ENCODE measurements at regions not wholly inside any gene's neighbourhood (a gene's known extent, or its start where the extent isn't known, plus 50 kb on each side); places are given as distances from the start of the nearest gene placed in this dataset.

- FAIRE-seq (no peak), ATAC-seq (no peak), DNase-seq (ENCODE audit: low read depth in 1 of 2, low spot score in 1 of 2) (no peak)
- no peak overlapping the region for H3K4me3 ChIP-seq
- POLR2A ChIA-PET = no interaction called here
- no peak overlapping the region for H3K4me2 ChIP-seq
- WGBS (ENCODE audit: missing lambda C conversion rate) = 26% methylated on average over 1 of the region's 1 CpG
- no peaks in the 10 kb centered on the region for H3K9me3 ChIP-seq
- H3K4me1 ChIP-seq = no peaks in the 10 kb centered on the region
- H3K27ac ChIP-seq = no peak overlapping the region
- CTCF ChIA-PET = no interaction called here
- TF ChIP-seq BCL3 (IDR thresholded peaks at IDR 0.05) (no peak), ZC3H11A (IDR thresholded peaks at IDR 0.05) (no peak), HOXA7 (CRISPR knock-in tag; IDR thresholded peaks at IDR 0.05) (no peak), ZNF302 (CRISPR knock-in tag; IDR thresholded peaks at IDR 0.05) (no peak), RNF2 (IDR thresholded peaks at IDR 0.05; ENCODE audit: borderline replicate concordance, low read depth) (no peak), FOSB (CRISPR knock-in tag; IDR thresholded peaks at IDR 0.05) (no peak), PHF8 (IDR thresholded peaks at IDR 0.05; ENCODE audit: borderline replicate concordance, low read depth) (no peak), MYC (IDR thresholded peaks at IDR 0.05; ENCODE audit: borderline replicate concordance, low read length) (no peak), CBX8 (IDR thresholded peaks at IDR 0.05) (no peak), POLR2A (IDR thresholded peaks at IDR 0.05; ENCODE audit: low read length) (no peak), RFX5 (IDR thresholded peaks at IDR 0.05) (no peak), HEYL (CRISPR knock-in tag; IDR thresholded peaks at IDR 0.05) (no peak), FOXS1 (CRISPR knock-in tag; IDR thresholded peaks at IDR 0.05) (no peak)
- TF ChIP-seq, protein P1, sequence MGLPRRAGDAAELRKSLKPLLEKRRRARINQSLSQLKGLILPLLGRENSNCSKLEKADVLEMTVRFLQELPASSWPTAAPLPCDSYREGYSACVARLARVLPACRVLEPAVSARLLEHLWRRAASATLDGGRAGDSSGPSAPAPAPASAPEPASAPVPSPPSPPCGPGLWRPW (IDR thresholded peaks at IDR 0.05) = no peak
- TF ChIP-seq, protein P2, sequence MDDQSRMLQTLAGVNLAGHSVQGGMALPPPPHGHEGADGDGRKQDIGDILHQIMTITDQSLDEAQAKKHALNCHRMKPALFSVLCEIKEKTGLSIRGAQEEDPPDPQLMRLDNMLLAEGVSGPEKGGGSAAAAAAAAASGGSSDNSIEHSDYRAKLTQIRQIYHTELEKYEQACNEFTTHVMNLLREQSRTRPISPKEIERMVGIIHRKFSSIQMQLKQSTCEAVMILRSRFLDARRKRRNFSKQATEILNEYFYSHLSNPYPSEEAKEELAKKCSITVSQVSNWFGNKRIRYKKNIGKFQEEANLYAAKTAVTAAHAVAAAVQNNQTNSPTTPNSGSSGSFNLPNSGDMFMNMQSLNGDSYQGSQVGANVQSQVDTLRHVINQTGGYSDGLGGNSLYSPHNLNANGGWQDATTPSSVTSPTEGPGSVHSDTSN (IDR thresholded peaks at IDR 0.05) = no peak
Measured at GRCh38 chr6:91976797-91977196, 1389.9 kb upstream of the MAP3K7 start.

DNA sequence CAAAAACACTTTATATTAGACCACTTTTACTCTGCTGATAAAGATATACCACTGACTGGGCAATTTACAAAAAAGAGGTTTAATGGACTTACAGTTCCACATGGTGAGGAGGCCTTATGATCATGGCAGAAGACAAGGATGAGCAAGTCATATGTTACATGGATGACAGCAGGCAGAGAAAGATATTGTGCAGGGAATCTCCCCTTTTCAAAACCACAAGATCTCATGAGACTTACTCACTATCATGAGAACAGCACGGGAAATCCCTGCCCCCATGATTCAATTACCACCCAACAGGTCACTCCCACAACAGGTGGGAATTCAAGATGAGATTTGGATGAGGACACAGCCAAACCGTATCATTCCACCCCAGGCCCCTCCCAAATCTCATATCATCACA, 1383.8 kb upstream of the MAP3K7 start:
- Histone ChIP-seq H3K9me3 (no peaks in the 10 kb centered on the region), H3K27ac (no peak overlapping the region), H3K4me1 (no peaks in the 10 kb centered on the region), H3K4me2 (no peak overlapping the region), H3K4me3 (no peak overlapping the region)
- WGBS (ENCODE audit: missing lambda C conversion rate) = 0% methylated on average over 2 of the region's 2 CpGs
- TF ChIP-seq MYC (IDR thresholded peaks at IDR 0.05; ENCODE audit: borderline replicate concordance, low read length) (no peak), CHD2 (IDR thresholded peaks at IDR 0.05; ENCODE audit: low read length, partially characterized antibody) (no peak), FOSB (CRISPR knock-in tag; IDR thresholded peaks at IDR 0.05) (no peak), HOXA7 (CRISPR knock-in tag; IDR thresholded peaks at IDR 0.05) (no peak)
- FAIRE-seq (no peak), ATAC-seq (no peak), DNase-seq (ENCODE audit: low read depth in 1 of 2, low spot score in 1 of 2) (no peak)
- ChIA-PET POLR2A (no interaction called here), CTCF (no interaction called here)

DNA sequence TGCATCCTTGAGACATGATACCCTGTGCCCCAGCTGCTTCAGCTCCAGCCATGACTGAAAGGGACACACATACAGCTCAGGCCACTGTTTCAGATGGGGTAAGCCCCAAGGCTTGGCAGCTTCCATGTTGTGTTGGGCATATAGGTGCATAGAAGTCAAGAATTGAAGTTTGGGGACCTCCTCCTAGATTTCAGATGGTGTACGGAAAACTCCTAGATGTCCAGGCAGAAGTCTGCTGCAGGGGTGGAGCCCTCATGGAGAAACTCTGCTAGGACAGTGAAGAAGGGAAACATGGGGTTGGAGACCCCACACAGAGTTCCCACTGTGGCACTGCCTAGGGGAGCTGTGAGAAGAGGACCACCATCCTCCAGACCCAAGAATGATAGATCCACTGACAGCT, 1379.0 kb upstream of the MAP3K7 start:
- CTCF ChIA-PET = no interaction called here

More for the DNA sequence above, 1379.0 kb upstream of the MAP3K7 start:
- H3K4me1 ChIP-seq = no peaks in the 10 kb centered on the region
- FAIRE-seq = no peak
- no peaks in the 10 kb centered on the region for H3K9me3 ChIP-seq
- ATAC-seq = no peak
- H3K4me3 ChIP-seq = no peak overlapping the region
- TF ChIP-seq NFE2L2 (conservative IDR thresholded peaks at IDR 0.05; ENCODE audit: low read length) (no peak), NPAS2 (CRISPR knock-in tag; IDR thresholded peaks at IDR 0.05; ENCODE audit: borderline replicate concordance) (no peak), KDM5A (IDR thresholded peaks at IDR 0.05) (no peak), TFCP2L1 (CRISPR knock-in tag; IDR thresholded peaks at IDR 0.05) (no peak), FOSL2 (IDR thresholded peaks at IDR 0.05) (no peak), FOSL2 (CRISPR knock-in tag; IDR thresholded peaks at IDR 0.05) (no peak), JUN (IDR thresholded peaks at IDR 0.05) (no peak), GATA3 (IDR thresholded peaks at IDR 0.05; ENCODE audit: borderline replicate concordance) (no peak), CBX8 (IDR thresholded peaks at IDR 0.05) (no peak), HOXB13 (CRISPR knock-in tag; IDR thresholded peaks at IDR 0.05; ENCODE audit: low read depth) (no peak), SMC3 (IDR thresholded peaks at IDR 0.05) (no peak), MAZ (IDR thresholded peaks at IDR 0.05; ENCODE audit: borderline replicate concordance, low read depth, low read length) (no peak)
- TF ChIP-seq, protein P3, sequence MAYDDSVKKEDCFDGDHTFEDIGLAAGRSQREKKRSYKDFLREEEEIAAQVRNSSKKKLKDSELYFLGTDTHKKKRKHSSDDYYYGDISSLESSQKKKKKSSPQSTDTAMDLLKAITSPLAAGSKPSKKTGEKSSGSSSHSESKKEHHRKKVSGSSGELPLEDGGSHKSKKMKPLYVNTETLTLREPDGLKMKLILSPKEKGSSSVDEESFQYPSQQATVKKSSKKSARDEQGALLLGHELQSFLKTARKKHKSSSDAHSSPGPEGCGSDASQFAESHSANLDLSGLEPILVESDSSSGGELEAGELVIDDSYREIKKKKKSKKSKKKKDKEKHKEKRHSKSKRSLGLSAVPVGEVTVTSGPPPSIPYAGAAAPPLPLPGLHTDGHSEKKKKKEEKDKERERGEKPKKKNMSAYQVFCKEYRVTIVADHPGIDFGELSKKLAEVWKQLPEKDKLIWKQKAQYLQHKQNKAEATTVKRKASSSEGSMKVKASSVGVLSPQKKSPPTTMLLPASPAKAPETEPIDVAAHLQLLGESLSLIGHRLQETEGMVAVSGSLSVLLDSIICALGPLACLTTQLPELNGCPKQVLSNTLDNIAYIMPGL (CRISPR knock-in tag; IDR thresholded peaks at IDR 0.05; ENCODE audit: borderline replicate concordance) = no peak
- TF ChIP-seq, protein P1 (IDR thresholded peaks at IDR 0.05) = no peak
- 77% methylated on average over 1 of the region's 1 CpG for whole genome bisulfite sequencing (ENCODE audit: missing lambda C conversion rate)
- POLR2A ChIA-PET = no interaction called here
- H3K27ac ChIP-seq = no peak overlapping the region
- DNase-seq (ENCODE audit: low read depth in 1 of 2, low spot score in 1 of 2) = no peak
- H3K4me2 ChIP-seq = no peak overlapping the region
